ENCODE measurements at regions not wholly inside any gene's neighbourhood (a gene's known extent, or its start where the extent isn't known, plus 50 kb on each side); places are given as distances from the start of the nearest gene placed in this dataset.

GRCh38 chr15:56812961-56813360, 79.7 kb upstream of the ZNF280D start:
- BruUV-seq (replicated peaks) = no TSS peak
- POLR2A ChIA-PET = no interaction called here
- CTCF ChIA-PET = no interaction called here
- Mint-ChIP-seq H3K9me3 (ENCODE audit: unreplicated experiment) (peaks cover 9% of the 10 kb centered on the region), H3K27ac (ENCODE audit: unreplicated experiment) (no peak overlapping the region), H3K36me3 (ENCODE audit: insufficient read depth, unreplicated experiment) (no peaks in the 10 kb centered on the region), H3K4me1 (ENCODE audit: low read depth, unreplicated experiment) (no peaks in the 10 kb centered on the region), H3K27me3 (ENCODE audit: insufficient read depth, unreplicated experiment) (no peaks in the 10 kb centered on the region), H3K4me3 (ENCODE audit: unreplicated experiment) (no peak overlapping the region)
- H3K4me1 ChIP-seq = no peaks in the 10 kb centered on the region
- no peak overlapping the region for H3K4me3 ChIP-seq (ENCODE audit: low read depth, low read length)
- TF ChIP-seq CTCF (IDR thresholded peaks at IDR 0.05; ENCODE audit: insufficient read depth in 1 of 2, low read depth in 1 of 2, low read length in 1 of 2, severe bottlenecking in 1 of 2, unreplicated experiment in 1 of 2) = no peak
- no peak for DNase-seq
- H3K36me3 ChIP-seq (ENCODE audit: control insufficient read depth, insufficient read depth, low read length) = no peaks in the 10 kb centered on the region
- intact Hi-C loops (cut with micrococcal nuclease; ENCODE audit: unreplicated experiment) = no loop called here
- H3K27me3 ChIP-seq (replicated peaks; ENCODE audit: control insufficient read depth, insufficient read depth, low read length) = no peaks in the 10 kb centered on the region
- no peaks in the 10 kb centered on the region; the same call in 1 of the 2 replicates for H3K9me3 ChIP-seq

GRCh38 chr15:56812221-56812620, 78.9 kb upstream of the ZNF280D start:
- Mint-ChIP-seq H3K9me3 (ENCODE audit: unreplicated experiment) (peaks cover 12% of the 10 kb centered on the region), H3K4me1 (ENCODE audit: low read depth, unreplicated experiment) (no peaks in the 10 kb centered on the region), H3K36me3 (ENCODE audit: insufficient read depth, unreplicated experiment) (no peaks in the 10 kb centered on the region), H3K4me3 (ENCODE audit: unreplicated experiment) (no peak overlapping the region), H3K27me3 (ENCODE audit: insufficient read depth, unreplicated experiment) (no peaks in the 10 kb centered on the region), H3K27ac (ENCODE audit: unreplicated experiment) (no peak overlapping the region)
- intact Hi-C loops (cut with micrococcal nuclease; ENCODE audit: unreplicated experiment) = no loop called here
- H3K4me1 ChIP-seq = no peaks in the 10 kb centered on the region
- no peak for TF ChIP-seq CTCF (IDR thresholded peaks at IDR 0.05; ENCODE audit: insufficient read depth in 1 of 2, low read depth in 1 of 2, low read length in 1 of 2, severe bottlenecking in 1 of 2, unreplicated experiment in 1 of 2)
- ChIA-PET POLR2A (no interaction called here), CTCF (no interaction called here)
- H3K9me3 ChIP-seq = no peaks in the 10 kb centered on the region; the same call in 1 of the 2 replicates
- no peak overlapping the region for H3K4me3 ChIP-seq (ENCODE audit: low read depth, low read length)
- no TSS peak for BruUV-seq (replicated peaks)
- H3K27me3 ChIP-seq (replicated peaks; ENCODE audit: control insufficient read depth, insufficient read depth, low read length) = no peaks in the 10 kb centered on the region
- no peaks in the 10 kb centered on the region for H3K36me3 ChIP-seq (ENCODE audit: control insufficient read depth, insufficient read depth, low read length)
- no peak for DNase-seq

- Mint-ChIP-seq H3K36me3 (ENCODE audit: insufficient read depth, unreplicated experiment) (no peaks in the 10 kb centered on the region), H3K4me3 (ENCODE audit: unreplicated experiment) (no peak overlapping the region), H3K4me1 (ENCODE audit: low read depth, unreplicated experiment) (no peaks in the 10 kb centered on the region), H3K27ac (ENCODE audit: unreplicated experiment) (no peak overlapping the region), H3K9me3 (ENCODE audit: unreplicated experiment) (peaks cover 18% of the 10 kb centered on the region), H3K27me3 (ENCODE audit: insufficient read depth, unreplicated experiment) (no peaks in the 10 kb centered on the region)
- Histone ChIP-seq H3K27me3 (replicated peaks; ENCODE audit: control insufficient read depth, insufficient read depth, low read length) (no peaks in the 10 kb centered on the region), H3K4me3 (ENCODE audit: low read depth, low read length) (no peak overlapping the region), H3K9me3 (no peaks in the 10 kb centered on the region; the same call in 1 of the 2 replicates), H3K36me3 (ENCODE audit: control insufficient read depth, insufficient read depth, low read length) (no peaks in the 10 kb centered on the region), H3K4me1 (no peaks in the 10 kb centered on the region)
- BruUV-seq (replicated peaks) = no TSS peak
- no peak for DNase-seq
- ChIA-PET CTCF (interaction anchor here (0.7 kb wide), 1 partner anchor 29 kb away, joined by 3 read pairs; no protein-coding TSS in a partner anchor), POLR2A (no interaction called here)
- intact Hi-C loops (cut with micrococcal nuclease; ENCODE audit: unreplicated experiment) = no loop called here
- TF ChIP-seq CTCF (IDR thresholded peaks at IDR 0.05; ENCODE audit: insufficient read depth in 1 of 2, low read depth in 1 of 2, low read length in 1 of 2, severe bottlenecking in 1 of 2, unreplicated experiment in 1 of 2) = no peak
Observed at GRCh38 chr15:56811586-56811985, 78.3 kb upstream of the ZNF280D start.

Data from Caco-2 (cell line).